Kidney (tissue), 13 donors: ENCODE measurements at regions not wholly inside any gene's neighbourhood (a gene's known extent, or its start where the extent isn't known, plus 50 kb on each side); places are given as distances from the start of the nearest gene placed in this dataset.

Experiments used
- DNase-seq, 5 donors: peaks; one replicate each; pipeline ENCODE4 v3.0.0-alpha.2; 2013 to 2020
- FAIRE-seq: peaks from 2 replicates; lab custom pipeline; 2012; peaks lifted over from hg19 to GRCh38; lab: Jason Lieb, UNC
- H3K27ac ChIP-seq, 2 donors: one replicate each; pipeline ENCODE4 v1.7.0; 2013; ENCODE audit warnings: low read depth in 2 of 2, low read length in 2 of 2, inconsistent platforms in 1 of 2
- H3K27me3 ChIP-seq: one replicate; pipeline ENCODE4 v1.7.1; 2013; ENCODE audit warnings: low read length, inconsistent platforms; ENCODE audit not compliant: control insufficient read depth, insufficient read depth
- H3K36me3 ChIP-seq, 3 donors: one replicate each; pipeline versions ENCODE4 v1.7.0 to v1.7.1; 2013; ENCODE audit warnings: low read length in 3 of 3, control low read depth in 1 of 3, inconsistent platforms in 1 of 3; ENCODE audit not compliant: insufficient read depth in 3 of 3, control insufficient read depth in 2 of 3
- H3K4me1 ChIP-seq, 3 donors: one replicate each; pipeline versions ENCODE4 v1.7.0 to v1.7.1; 2013; ENCODE audit warnings: low read length in 3 of 3, inconsistent platforms in 1 of 3, low read depth in 1 of 3; ENCODE audit not compliant: control insufficient read depth in 2 of 3, insufficient read depth in 2 of 3
- H3K4me3 ChIP-seq, 3 donors: one replicate each; pipeline versions ENCODE4 v1.7.0 to v1.8.1; 2013; ENCODE audit warnings: low read length in 3 of 3, control low read depth in 1 of 3, inconsistent platforms in 1 of 3
- H3K9ac ChIP-seq, 3 donors: one replicate each; pipeline versions ENCODE4 v1.7.0 to v1.7.1; 2013; ENCODE audit warnings: low read length in 3 of 3, control low read depth in 1 of 3, inconsistent platforms in 1 of 3
- H3K9me3 ChIP-seq, 3 donors: one replicate each; pipeline versions ENCODE4 v1.7.0 to v1.7.1; 2013; ENCODE audit warnings: low read length in 3 of 3, control low read depth in 1 of 3, inconsistent platforms in 1 of 3; ENCODE audit not compliant: control insufficient read depth in 2 of 3, insufficient read depth in 1 of 3
- intact Hi-C: fragments of 100-400 bp; cut with DNase I; formaldehyde crosslinking; loops from one replicate; pipeline ENCODE4 v1.11.1; 2022
- TF ChIP-seq, protein P1 (sequence below): IDR thresholded peaks from 3 replicates; pipeline ENCODE4 v1.5.1; 2012; ENCODE audit warnings: mild to moderate bottlenecking, moderate library complexity, borderline replicate concordance; ENCODE audit not compliant: insufficient read depth; ENCODE audit errors: extremely low read depth
- donor health status: control.
- donor health status: control.
- donor health status: control.
- donor health status: control.
- donor health status: control.
- donor health status: DM: yes; HTN: yes; CAD: no.
- donor health status: Normal renal cell carcinoma (clear cell type).

DNA sequence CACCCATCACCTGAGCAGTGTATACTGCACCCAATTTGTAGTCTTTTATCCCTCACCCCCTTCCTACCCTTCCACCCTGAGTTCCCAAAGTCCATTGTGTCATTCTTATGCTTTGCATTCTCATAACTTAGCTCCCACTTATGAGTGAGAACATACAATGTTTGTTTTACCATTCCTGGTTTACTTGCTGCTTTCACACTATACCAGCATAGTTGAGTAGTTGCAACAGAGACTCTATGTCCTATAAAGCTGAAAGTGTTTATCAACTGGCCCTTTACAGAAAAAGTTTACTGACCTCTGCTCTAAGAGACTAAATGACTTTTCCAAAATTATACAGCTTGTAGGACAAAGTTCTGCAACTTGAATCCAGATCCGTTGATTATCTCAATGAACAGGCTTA, 61.1 kb upstream of the BLTP1 start:
- Histone ChIP-seq H3K4me1 (no peaks in the 10 kb centered on the region), H3K27me3 (no peaks in the 10 kb centered on the region), H3K27ac (no peak overlapping the region), H3K36me3 (no peaks in the 10 kb centered on the region), H3K4me3 (no peak overlapping the region), H3K9ac (no peak overlapping the region), H3K9me3 (no peaks in the 10 kb centered on the region)
- FAIRE-seq: no peak
- TF ChIP-seq, protein P1, sequence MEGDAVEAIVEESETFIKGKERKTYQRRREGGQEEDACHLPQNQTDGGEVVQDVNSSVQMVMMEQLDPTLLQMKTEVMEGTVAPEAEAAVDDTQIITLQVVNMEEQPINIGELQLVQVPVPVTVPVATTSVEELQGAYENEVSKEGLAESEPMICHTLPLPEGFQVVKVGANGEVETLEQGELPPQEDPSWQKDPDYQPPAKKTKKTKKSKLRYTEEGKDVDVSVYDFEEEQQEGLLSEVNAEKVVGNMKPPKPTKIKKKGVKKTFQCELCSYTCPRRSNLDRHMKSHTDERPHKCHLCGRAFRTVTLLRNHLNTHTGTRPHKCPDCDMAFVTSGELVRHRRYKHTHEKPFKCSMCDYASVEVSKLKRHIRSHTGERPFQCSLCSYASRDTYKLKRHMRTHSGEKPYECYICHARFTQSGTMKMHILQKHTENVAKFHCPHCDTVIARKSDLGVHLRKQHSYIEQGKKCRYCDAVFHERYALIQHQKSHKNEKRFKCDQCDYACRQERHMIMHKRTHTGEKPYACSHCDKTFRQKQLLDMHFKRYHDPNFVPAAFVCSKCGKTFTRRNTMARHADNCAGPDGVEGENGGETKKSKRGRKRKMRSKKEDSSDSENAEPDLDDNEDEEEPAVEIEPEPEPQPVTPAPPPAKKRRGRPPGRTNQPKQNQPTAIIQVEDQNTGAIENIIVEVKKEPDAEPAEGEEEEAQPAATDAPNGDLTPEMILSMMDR: no peak
- no peak for DNase-seq
- intact Hi-C loops: no loop called here

DNA sequence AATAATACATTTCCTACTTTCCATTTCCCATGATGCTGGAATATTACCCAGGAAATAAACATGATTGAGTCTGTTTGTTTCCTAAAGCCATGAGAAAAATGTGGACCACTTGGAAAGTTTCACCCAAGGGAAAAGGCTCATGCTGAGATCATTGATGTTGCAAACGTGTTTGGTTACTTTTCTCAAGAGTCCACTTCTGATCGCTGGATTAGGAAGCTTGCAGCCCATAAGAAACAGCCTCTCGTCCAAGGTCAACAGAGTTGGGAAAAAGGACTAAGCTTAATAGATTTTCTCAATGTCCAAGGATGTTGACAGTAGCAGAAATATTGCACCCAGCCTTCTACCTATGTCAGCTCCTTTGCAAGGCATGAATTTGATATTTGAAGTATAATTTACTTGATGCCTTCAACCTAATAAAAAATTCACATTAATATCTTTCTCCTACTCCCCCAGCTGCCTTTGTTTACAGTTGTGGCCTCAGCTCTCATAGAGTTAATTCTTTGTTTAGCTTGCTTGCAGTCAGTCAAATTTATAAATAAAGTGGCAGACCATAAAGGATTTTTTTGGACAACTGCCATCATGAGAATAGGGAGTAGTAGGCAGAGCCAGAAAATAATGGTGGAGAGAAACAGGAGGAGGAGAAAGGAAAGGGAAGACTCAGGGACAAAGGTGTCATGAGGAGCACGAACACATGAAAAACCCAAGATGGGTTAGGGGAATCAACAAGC, 65.6 kb upstream of the BLTP1 start:
- H3K9ac ChIP-seq: no peak overlapping the region
- TF ChIP-seq, protein P1: no peak
- H3K9me3 ChIP-seq: no peaks in the 10 kb centered on the region
- H3K36me3 ChIP-seq: no peaks in the 10 kb centered on the region
- no peak overlapping the region for H3K4me3 ChIP-seq
- peak in 1 of 5 donors; percentile 24 for DNase-seq
- no peaks in the 10 kb centered on the region for H3K27me3 ChIP-seq
- no peak for FAIRE-seq
- H3K27ac ChIP-seq: no peak overlapping the region
- no peaks in the 10 kb centered on the region for H3K4me1 ChIP-seq
- intact Hi-C loops: no loop called here

DNA sequence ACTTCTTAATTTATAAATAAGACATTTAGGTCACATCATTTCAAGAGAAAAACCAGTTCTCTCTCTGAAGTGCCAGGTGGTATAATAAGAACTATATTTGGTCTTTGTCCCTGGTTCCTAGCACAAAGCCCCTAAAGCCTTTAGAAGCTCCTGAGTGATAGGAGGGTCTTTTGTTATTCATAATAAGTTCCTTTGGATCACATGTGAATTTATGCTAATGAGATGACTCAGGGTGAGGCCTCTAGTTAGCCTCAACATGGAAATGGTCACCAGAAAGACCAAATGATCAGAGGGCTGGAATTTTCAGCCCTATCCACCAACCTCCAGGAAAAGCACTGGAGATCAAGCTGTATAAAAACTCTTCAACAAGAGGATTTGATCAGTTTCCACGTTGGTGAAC, 68.1 kb upstream of the BLTP1 start:
- H3K4me1 ChIP-seq: no peaks in the 10 kb centered on the region
- no peak for FAIRE-seq

More for the DNA sequence above, 68.1 kb upstream of the BLTP1 start:
- H3K4me3 ChIP-seq: no peak overlapping the region
- H3K36me3 ChIP-seq: no peaks in the 10 kb centered on the region
- H3K27me3 ChIP-seq: no peaks in the 10 kb centered on the region
- H3K27ac ChIP-seq: no peak overlapping the region
- intact Hi-C loops: no loop called here
- TF ChIP-seq, protein P1: no peak
- H3K9ac ChIP-seq: no peak overlapping the region
- no peak for DNase-seq
- H3K9me3 ChIP-seq: no peaks in the 10 kb centered on the region
